Muscle of arm (tissue), 1 donor: ENCODE measurements at regions not wholly inside any gene's neighbourhood (a gene's known extent, or its start where the extent isn't known, plus 50 kb on each side); places are given as distances from the start of the nearest gene placed in this dataset.
"Not testable (repeated sequence)": the region's sequence is repeated elsewhere in the genome, so short reads cannot be mapped to it uniquely, and the experiment has no call there.

Source experiments
- DNase-seq: peaks from one replicate; pipeline ENCODE4 v3.0.0-alpha.2; 2013

DNA sequence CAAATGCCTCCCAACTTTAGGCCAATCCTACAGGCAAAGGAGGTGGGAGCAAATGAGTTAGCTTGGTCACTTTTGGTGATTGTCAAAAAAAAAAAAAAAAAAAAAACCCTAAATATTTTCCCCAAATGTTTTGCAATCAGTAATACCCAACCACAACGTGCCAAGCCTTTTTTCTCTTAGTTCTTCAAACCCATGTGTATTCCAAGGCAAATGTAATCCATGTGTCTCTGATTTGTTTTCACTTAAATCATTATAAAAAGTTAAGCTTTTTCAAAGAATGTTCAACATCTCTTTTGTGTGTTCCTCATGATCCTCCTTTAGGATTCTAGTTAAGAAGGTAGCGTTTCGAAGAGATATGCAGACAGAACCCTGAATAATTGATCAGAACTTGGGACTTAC is 328.4 kb downstream of the PAPSS1 start:
- no peak for DNase-seq

DNA sequence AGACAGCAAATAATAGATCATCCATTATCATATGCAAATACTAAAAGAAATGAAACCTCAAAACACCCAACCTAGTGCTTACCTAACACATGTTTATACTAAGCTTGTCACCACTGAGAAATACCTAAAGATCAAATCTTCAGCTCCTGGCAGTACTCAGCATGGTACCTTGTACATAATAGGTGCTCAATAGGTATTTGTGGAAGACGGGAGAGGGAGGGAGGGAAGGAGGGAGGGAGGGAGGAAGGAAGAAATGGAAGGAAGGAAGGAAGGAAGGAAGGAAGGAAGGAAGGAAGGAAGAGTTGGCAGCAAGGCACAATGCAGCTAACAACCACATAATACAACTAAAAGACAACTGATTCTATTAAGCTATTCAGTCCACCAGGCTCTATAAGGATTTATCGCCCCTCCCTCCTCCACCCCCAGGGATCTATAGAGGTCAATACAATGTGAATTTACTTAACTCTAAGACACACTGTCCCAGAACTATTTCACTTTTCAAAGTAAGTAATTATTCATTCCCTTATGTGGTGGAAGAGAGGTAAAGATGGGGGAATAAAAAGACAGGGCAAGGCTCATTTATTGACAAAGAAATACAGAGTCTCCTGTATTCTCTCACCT is 328.9 kb downstream of the PAPSS1 start:
- DNase-seq = no peak

DNA sequence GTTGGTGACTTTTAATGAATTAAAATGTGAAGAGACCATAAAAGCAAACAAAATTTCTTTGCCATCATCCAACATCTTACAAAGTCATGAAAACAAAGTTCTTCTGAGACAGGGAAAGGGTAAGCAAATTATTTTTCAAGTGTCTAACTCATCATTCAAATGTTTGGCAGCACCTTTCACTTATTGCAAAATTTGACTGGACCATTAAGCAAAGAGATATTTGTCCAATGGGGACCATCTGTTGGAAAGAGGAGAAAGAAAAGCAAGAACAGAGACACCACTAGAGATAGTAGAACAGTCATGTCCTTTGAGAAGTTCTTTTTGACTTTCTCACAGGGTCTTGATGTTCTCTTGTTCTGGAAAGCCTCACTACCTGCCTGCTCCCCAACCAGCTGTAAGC is 330.1 kb downstream of the PAPSS1 start:
- DNase-seq = no peak

- no peak for DNase-seq
These were observed 331.2 kb downstream of the PAPSS1 start for GRCh38 chr4:107388736-107389274.

- no peak for DNase-seq
These were observed 339.1 kb downstream of the PAPSS1 start for GRCh38 chr4:107380836-107381438.

GRCh38 chr4:107380190-107380589 is 339.8 kb downstream of the PAPSS1 start:
- DNase-seq = no peak

DNA sequence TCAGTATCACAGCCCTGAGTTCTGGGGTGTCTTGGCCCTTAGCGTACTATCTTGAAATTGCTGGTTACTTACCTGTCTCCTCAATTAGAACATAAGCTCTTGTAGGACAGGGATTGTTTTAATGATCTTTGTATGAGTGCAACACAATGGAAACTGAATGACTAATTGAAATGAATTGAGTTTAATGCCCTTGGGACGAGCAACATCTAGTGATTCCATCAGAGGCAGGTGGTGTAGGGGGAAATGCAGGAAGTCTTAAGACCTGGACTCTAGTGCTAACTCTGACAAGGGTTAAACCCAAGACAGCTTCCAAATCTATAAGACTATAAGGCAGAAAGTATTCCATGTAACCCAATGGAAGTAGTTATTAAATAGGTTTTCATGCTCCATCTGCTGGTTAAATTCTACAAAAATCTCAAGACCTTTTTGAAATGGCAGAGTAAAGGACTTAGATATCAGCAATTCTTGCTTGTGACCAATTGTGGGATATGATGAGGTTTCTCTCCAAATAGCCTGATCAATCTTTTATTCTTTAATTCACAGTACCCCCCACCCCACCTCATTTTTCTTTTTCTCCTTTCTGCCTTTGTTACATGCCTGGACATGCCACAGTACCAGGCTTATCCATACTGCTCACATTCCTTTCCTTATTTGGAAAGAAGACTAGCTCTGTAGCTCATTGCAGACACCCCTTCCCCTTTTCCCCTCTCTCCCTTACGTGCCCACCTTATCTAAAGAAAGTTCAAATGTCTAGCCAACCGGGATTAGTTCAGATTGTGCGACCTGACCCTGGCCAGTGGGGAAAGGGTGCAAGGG is 340.8 kb downstream of the PAPSS1 start:
- DNase-seq = no peak

DNA sequence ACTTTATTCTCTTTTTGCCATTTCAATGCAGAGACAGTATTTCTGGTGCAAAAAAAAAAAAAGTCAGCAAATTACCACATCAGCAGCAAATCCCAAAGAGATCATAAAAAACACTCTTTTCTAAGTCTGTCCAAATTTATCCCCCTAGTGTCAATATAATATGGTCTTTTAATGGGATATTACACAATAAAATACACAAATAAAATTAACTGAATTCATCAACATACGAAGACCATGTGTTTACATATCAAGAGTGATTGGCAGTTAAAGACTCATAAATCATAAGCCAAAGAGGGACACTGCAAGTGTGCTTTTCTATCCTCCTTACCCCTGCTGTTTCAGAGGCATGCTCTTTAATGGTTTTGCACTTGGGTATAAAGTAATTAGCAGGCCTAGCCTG is 340.2 kb upstream of the DKK2 start:
- DNase-seq = no peak

DNA sequence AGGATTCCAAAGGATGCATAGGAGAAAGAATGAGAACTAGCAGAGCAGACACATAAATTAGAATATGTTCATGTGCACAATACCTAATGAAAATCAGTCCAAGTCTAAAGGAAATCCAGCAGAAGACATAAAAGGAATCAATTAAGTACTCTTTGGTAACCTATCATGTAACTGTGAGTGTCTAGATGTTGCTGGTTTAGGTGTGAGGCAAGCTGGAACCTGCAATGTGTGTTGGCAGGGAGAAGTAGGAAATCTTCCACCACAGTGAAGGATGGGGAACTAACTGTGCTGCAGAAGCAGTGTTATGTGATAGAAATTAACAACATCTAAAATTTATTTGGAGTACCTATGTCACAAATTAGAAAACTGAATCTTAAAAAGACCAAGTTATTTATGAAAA is 330.8 kb upstream of the DKK2 start:
- DNase-seq = no peak

- no peak for DNase-seq
These were observed 330.1 kb upstream of the DKK2 start for GRCh38 chr4:107366016-107366735.

DNA sequence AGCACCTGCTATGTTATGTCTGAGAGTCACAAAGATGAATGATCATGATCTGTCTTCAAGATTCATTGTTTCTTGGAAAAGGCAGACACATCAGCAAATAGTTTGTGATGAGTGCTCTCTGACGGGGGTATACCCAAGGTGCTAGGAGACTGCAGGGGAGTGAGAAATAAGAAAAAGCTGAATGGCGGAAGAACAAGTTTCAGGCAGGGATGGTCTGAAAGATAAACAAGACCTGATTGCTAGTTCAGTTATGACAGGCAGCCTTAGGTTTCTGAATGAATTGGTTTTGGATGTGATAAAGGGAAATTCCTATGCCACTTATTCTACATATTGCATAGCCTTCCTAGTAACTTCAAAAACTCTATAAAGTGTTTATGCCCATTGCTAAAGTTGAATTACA is 327.0 kb upstream of the DKK2 start:
- no peak for DNase-seq

DNA sequence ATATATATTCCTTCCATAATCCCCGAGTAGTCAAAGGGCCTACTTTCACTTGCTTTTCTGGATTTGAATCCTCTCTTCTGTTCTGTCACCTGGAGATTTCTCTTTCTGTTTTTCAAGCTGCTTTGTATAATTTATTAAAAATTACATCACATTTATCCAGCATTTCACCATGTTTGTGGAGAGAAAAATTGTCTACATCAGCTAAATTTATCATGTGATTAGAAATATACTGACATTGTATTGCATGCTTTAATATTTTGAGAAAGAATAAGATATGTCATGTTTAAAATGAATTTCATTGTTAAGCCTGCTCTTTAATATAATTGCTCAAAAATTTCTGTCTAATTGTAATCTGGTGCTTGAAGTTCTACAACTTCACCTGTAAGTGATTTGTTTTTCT is 323.1 kb upstream of the DKK2 start:
- DNase-seq = no peak

- not testable (repeated sequence) for DNase-seq
These were observed 318.2 kb upstream of the DKK2 start for GRCh38 chr4:107354304-107354703.

GRCh38 chr4:107351196-107351595 is 315.1 kb upstream of the DKK2 start:
- no peak for DNase-seq

DNA sequence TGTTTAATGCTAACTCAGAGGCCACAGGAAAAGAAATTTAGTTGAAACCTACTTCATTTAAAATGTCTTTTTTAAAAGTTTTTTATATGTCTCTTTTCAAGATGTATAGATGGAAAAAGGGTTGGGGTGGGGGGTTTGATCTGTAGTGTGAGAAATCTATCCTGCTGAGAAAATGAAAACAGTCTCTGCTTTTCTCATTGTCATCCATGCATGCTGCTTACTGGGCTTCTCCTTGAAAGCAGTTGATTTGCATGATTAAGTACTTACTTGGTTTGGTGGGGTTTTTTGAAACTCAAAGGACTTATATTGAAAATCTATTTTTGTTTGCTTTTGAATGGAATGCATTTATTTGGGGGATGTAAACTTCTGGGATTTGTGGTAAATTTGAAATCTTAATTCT is 313.6 kb upstream of the DKK2 start:
- DNase-seq = no peak

- no peak for DNase-seq
These were observed 313.2 kb upstream of the DKK2 start for GRCh38 chr4:107349266-107349665.

DNA sequence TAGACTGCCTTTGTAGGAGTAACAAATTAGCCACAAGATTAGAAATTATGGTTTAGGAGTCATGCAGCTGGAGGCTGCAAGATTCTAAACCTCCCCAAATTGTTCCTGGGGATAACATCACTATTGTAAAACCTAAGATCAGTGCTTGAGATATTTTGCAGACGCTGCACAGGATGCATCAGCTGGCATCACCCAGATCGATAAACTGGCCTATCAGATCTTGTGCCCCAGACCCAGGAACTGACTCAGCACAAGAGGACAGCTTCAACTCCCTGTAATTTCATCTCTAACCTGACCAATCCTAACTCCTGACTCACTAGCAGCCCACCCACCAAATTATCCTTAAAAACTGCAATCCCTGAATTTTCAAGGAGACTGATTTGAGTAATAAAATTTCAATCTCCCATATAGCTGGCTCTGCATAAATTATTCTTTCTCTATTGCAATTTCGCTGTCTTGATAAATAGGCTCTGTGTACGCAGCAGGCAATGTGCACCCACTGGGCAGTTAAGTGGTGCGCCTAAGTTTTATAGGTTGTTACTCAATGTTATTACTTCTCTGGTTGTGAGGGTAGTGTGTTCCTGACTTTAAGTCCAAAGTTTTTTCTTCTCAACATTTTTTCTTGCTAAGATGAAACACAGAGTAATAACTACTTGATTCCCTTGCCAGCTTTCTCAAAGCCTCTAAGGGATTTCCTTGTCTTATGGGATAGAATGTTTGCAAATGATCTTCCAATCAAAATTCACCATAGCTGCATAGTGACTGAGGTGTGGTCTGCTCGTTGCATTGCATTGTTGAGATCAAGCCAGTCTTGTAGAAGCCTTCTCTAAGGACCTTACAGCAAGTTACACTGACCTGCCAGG is 312.3 kb upstream of the DKK2 start:
- no peak for DNase-seq

- no peak for DNase-seq
These were observed 297.4 kb upstream of the DKK2 start for GRCh38 chr4:107333518-107333917.

GRCh38 chr4:107332656-107333055 is 296.5 kb upstream of the DKK2 start:
- not testable (repeated sequence) for DNase-seq

- DNase-seq = no peak
These were observed 294.8 kb upstream of the DKK2 start for GRCh38 chr4:107330916-107331315.

- no peak for DNase-seq
These were observed 283.3 kb upstream of the DKK2 start for GRCh38 chr4:107319386-107319785.
